Stimulated activated effector memory CD8-positive, alpha-beta T cell treated with anti-CD3 and anti-CD28 coated beads, Interleukin-12 subunit alpha, Interleukin-12 subunit beta, amount 100 ng/mL, for 72 hours (primary cell): ENCODE measurements at regions not wholly inside any gene's neighbourhood (a gene's known extent, or its start where the extent isn't known, plus 50 kb on each side); places are given as distances from the start of the nearest gene placed in this dataset.
"Not testable (repeated sequence)": the region's sequence is repeated elsewhere in the genome, so short reads cannot be mapped to it uniquely, and the experiment has no call there.

ENCODE experiments used
- ATAC-seq: fragments of 150-1000 bp; cut with Tn5 transposase; 2 replicates; pipeline ENCODE4 v1.10.0; 2021
- DNase-seq, 2 donors: peaks; one replicate each; pipeline ENCODE4 v3.0.0; 2021 to 2022; ENCODE audit warnings: low spot score in 2 of 2
- H3K27ac Mint-ChIP-seq: one replicate; pipeline ENCODE4 v1.8.0; 2022; ENCODE audit warnings: mild to moderate bottlenecking, mixed read lengths
- H3K36me3 Mint-ChIP-seq: one replicate; pipeline ENCODE4 v1.8.0; 2022; ENCODE audit warnings: mild to moderate bottlenecking, mixed read lengths
- H3K4me1 Mint-ChIP-seq: one replicate; pipeline ENCODE4 v1.8.0; 2022; ENCODE audit warnings: mixed read lengths
- H3K4me3 Mint-ChIP-seq: one replicate; pipeline ENCODE4 v1.8.0; 2022; ENCODE audit warnings: mild to moderate bottlenecking, mixed read lengths
- H3K9me3 Mint-ChIP-seq: one replicate; pipeline ENCODE4 v1.8.0; 2022; ENCODE audit warnings: mixed read lengths

- no peak overlapping the region for H3K27ac Mint-ChIP-seq
- no peaks in the 10 kb centered on the region for H3K36me3 Mint-ChIP-seq
- H3K4me3 Mint-ChIP-seq: no peak overlapping the region
- DNase-seq (no peak), ATAC-seq (no peak)
- H3K4me1 Mint-ChIP-seq: no peaks in the 10 kb centered on the region
- H3K9me3 Mint-ChIP-seq: peaks cover 3% of the 10 kb centered on the region
These were observed 223.9 kb upstream of the SHH start for GRCh38 chr7:156036153-156036552.

GRCh38 chr7:156035387-156035786, 223.1 kb upstream of the SHH start:
- not testable (repeated sequence) for H3K9me3 Mint-ChIP-seq, H3K36me3 Mint-ChIP-seq

GRCh38 chr7:156034397-156034796, 222.1 kb upstream of the SHH start:
- Mint-ChIP-seq H3K27ac (no peak overlapping the region), H3K4me3 (no peak overlapping the region), H3K4me1 (no peaks in the 10 kb centered on the region), H3K9me3 (peaks cover 3% of the 10 kb centered on the region), H3K36me3 (no peaks in the 10 kb centered on the region)
- DNase-seq (no peak), ATAC-seq (no peak)

More at GRCh38 chr7:156035387-156035786, 223.1 kb upstream of the SHH start:
- not testable (repeated sequence) for H3K27ac Mint-ChIP-seq, H3K4me1 Mint-ChIP-seq, DNase-seq, ATAC-seq, H3K4me3 Mint-ChIP-seq

GRCh38 chr7:156032973-156033372, 220.7 kb upstream of the SHH start:
- Mint-ChIP-seq H3K36me3 (no peaks in the 10 kb centered on the region), H3K4me3 (no peak overlapping the region), H3K4me1 (no peaks in the 10 kb centered on the region), H3K27ac (no peak overlapping the region), H3K9me3 (peaks cover 3% of the 10 kb centered on the region)
- DNase-seq (no peak), ATAC-seq (no peak)

GRCh38 chr7:156031679-156032478, 219.6 kb upstream of the SHH start:
- H3K4me1 Mint-ChIP-seq: no peaks in the 10 kb centered on the region
- H3K27ac Mint-ChIP-seq: no peak overlapping the region
- H3K9me3 Mint-ChIP-seq: peaks cover 3% of the 10 kb centered on the region
- H3K4me3 Mint-ChIP-seq: no peak overlapping the region
- no peaks in the 10 kb centered on the region for H3K36me3 Mint-ChIP-seq
- ATAC-seq (no peak), DNase-seq (no peak)

- Mint-ChIP-seq H3K27ac (no peak overlapping the region), H3K4me1 (no peaks in the 10 kb centered on the region), H3K4me3 (no peak overlapping the region), H3K36me3 (no peaks in the 10 kb centered on the region), H3K9me3 (peaks cover 3% of the 10 kb centered on the region)
- no peak for DNase-seq
- no peak for ATAC-seq
These were observed 217.3 kb upstream of the SHH start for GRCh38 chr7:156029460-156030007.

- H3K4me3 Mint-ChIP-seq: no peak overlapping the region
These were observed 216.3 kb upstream of the SHH start for GRCh38 chr7:156028521-156028920.

GRCh38 chr7:156027821-156028220, 215.6 kb upstream of the SHH start:
- Mint-ChIP-seq H3K36me3 (no peaks in the 10 kb centered on the region), H3K4me1 (no peaks in the 10 kb centered on the region), H3K27ac (no peak overlapping the region), H3K4me3 (no peak overlapping the region), H3K9me3 (peaks cover 3% of the 10 kb centered on the region)
- no peak for DNase-seq
- ATAC-seq: no peak

More at GRCh38 chr7:156028521-156028920, 216.3 kb upstream of the SHH start:
- DNase-seq (no peak), ATAC-seq (no peak)
- Mint-ChIP-seq H3K27ac (no peak overlapping the region), H3K9me3 (peaks cover 3% of the 10 kb centered on the region), H3K36me3 (no peaks in the 10 kb centered on the region), H3K4me1 (no peaks in the 10 kb centered on the region)

GRCh38 chr7:156026603-156027002, 214.3 kb upstream of the SHH start:
- no peaks in the 10 kb centered on the region for H3K9me3 Mint-ChIP-seq

GRCh38 chr7:156026076-156026600, 213.9 kb upstream of the SHH start:
- DNase-seq: no peak
- no peak for ATAC-seq
- Mint-ChIP-seq H3K4me3 (no peak overlapping the region), H3K4me1 (no peaks in the 10 kb centered on the region), H3K27ac (no peak overlapping the region), H3K9me3 (no peaks in the 10 kb centered on the region), H3K36me3 (no peaks in the 10 kb centered on the region)

More at GRCh38 chr7:156026603-156027002, 214.3 kb upstream of the SHH start:
- DNase-seq (no peak), ATAC-seq (no peak)
- Mint-ChIP-seq H3K36me3 (no peaks in the 10 kb centered on the region), H3K27ac (no peak overlapping the region), H3K4me1 (no peaks in the 10 kb centered on the region), H3K4me3 (no peak overlapping the region)

- no peaks in the 10 kb centered on the region for H3K36me3 Mint-ChIP-seq
- H3K4me1 Mint-ChIP-seq: no peaks in the 10 kb centered on the region
- no peaks in the 10 kb centered on the region for H3K9me3 Mint-ChIP-seq
- no peak overlapping the region for H3K27ac Mint-ChIP-seq
- DNase-seq: no peak
- H3K4me3 Mint-ChIP-seq: no peak overlapping the region
- no peak for ATAC-seq
These were observed 213.4 kb upstream of the SHH start for GRCh38 chr7:156025675-156026074.

- no peak for ATAC-seq
- H3K9me3 Mint-ChIP-seq: no peaks in the 10 kb centered on the region
- no peak overlapping the region for H3K27ac Mint-ChIP-seq
- H3K4me3 Mint-ChIP-seq: no peak overlapping the region
- H3K36me3 Mint-ChIP-seq: no peaks in the 10 kb centered on the region
- no peak for DNase-seq
- H3K4me1 Mint-ChIP-seq: no peaks in the 10 kb centered on the region
These were observed 211.9 kb upstream of the SHH start for GRCh38 chr7:156024201-156024600.

- DNase-seq: no peak
- Mint-ChIP-seq H3K27ac (no peak overlapping the region), H3K36me3 (no peaks in the 10 kb centered on the region), H3K9me3 (no peaks in the 10 kb centered on the region), H3K4me3 (no peak overlapping the region), H3K4me1 (no peaks in the 10 kb centered on the region)
- ATAC-seq: no peak
These were observed 210.5 kb upstream of the SHH start for GRCh38 chr7:156022483-156023459.

GRCh38 chr7:156021471-156021870, 209.2 kb upstream of the SHH start:
- no peak for DNase-seq
- ATAC-seq: no peak
- H3K27ac Mint-ChIP-seq: no peak overlapping the region
- no peaks in the 10 kb centered on the region for H3K4me1 Mint-ChIP-seq
- no peaks in the 10 kb centered on the region for H3K36me3 Mint-ChIP-seq
- H3K9me3 Mint-ChIP-seq: no peaks in the 10 kb centered on the region
- H3K4me3 Mint-ChIP-seq: no peak overlapping the region

GRCh38 chr7:156020566-156020965, 208.3 kb upstream of the SHH start:
- H3K36me3 Mint-ChIP-seq: no peaks in the 10 kb centered on the region
- no peak overlapping the region for H3K27ac Mint-ChIP-seq
- H3K4me3 Mint-ChIP-seq: no peak overlapping the region
- DNase-seq: no peak
- ATAC-seq: no peak
- no peaks in the 10 kb centered on the region for H3K4me1 Mint-ChIP-seq
- no peaks in the 10 kb centered on the region for H3K9me3 Mint-ChIP-seq
